IPS DF 19.7 (cell line): ENCODE measurements at regions not wholly inside any gene's neighbourhood (a gene's known extent, or its start where the extent isn't known, plus 50 kb on each side); places are given as distances from the start of the nearest gene placed in this dataset.

Experiments used
- DNase-seq: peaks from one replicate; pipeline ENCODE4 v3.0.0-alpha.2; 2013; ENCODE audit warnings: low read depth, low spot score

- DNase-seq, result no peak
These were observed 217.9 kb upstream of the BTG1 start for GRCh38 chr12:92363295-92364146.

GRCh38 chr12:92362785-92363184 lies 217.1 kb upstream of the BTG1 start:
- DNase-seq, result no peak

DNA sequence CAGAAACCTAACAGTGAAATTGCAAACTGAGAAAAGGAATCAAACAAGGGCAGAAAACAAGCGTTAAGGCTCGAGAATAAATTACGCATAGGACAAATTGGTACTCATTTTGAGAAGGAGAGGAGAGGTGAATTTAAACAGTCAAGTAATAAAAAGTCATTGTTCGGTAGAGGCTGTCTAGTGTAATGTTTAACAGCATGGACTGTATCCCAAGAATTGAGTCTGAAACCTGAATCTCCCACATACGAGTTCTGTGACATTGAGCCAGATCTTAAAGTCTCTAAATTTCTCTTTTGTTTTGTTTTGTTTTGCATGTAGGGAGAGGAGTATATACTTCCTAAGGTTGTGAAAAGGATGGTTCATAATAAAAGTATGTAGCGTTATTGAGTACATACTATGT lies 216.5 kb upstream of the BTG1 start:
- no peak for DNase-seq

- no peak for DNase-seq
These were observed 214.9 kb upstream of the BTG1 start for GRCh38 chr12:92360543-92360942.

DNA sequence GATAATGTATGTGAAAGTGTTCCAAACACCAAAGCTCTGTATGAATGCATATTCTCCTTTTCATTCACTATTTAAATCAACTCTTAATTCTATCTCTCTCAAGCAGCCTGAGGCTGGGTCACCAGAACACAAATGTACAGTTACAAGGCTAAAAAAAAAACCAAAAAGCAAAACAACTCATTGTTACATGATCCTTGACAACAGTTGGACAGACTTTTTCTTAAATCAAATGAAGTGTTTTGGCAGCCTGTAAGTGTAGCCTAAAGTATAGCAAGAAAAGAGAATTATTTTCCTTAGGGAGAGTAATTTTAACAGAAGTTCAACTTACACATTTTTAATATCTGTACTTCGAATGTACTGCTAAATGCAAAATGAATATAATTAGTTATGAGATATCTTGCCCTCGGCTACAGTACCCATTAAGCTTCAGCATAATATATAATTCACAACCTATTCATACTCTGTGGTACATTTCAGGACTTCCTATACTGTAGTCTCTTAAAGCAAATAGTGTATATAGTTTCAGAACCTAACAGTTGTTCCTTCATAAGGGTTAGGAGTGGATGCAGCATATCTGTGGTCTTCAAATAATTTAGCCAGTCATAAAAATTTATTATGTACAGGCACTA lies 214.0 kb upstream of the BTG1 start:
- DNase-seq, result no peak

DNA sequence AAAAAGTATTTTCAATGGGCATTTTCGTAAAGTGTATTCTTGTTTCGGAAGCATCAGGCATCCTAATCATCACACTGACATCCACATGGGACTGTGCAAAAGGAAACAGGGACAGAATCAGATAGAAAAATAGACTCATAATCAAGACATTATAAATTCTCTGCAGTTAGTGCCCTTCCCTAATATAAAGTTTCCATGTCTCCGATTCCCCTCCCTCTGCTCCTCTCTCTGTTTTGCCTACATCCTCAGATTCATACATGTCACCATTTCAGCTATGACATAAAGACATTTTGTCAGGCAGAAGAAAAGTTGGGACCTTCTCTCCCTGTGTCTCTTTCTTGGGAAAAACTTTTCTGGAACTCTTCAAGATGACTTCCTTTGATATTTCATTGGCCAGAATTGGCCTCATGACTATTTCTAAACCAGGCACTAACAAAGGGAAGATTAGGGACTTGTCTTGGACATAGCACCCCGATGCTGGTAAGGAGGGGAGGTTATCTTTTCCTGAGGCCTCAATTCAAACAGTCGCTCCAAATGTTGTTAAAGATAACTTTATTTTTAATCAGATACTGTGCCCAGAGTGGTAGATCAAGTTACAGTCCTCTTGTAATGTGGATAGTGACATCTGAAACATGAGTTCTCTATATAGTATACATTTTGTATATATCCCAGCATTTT lies 212.1 kb upstream of the BTG1 start:
- DNase-seq, result no peak

- no peak for DNase-seq
These were observed 210.8 kb upstream of the BTG1 start for GRCh38 chr12:92356425-92356824.

DNA sequence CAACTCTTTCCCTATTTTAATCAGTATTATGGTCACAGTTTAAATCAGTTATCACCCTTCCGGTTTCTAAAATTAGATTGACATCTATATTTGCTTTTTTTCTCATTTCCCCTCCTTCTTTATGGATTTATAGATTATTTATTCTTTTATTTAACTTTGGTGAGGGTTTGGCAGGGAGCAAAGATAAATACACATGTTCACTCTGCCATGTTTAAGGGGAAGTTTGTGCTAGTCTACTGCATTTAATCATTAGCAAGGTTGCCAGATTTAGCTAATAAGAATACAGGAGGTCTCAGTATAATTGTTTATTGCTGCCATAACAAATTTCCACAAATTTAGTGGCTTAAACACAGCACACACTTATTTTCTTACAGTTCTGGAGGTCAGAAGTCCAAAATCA lies 204.0 kb upstream of the BTG1 start:
- no peak for DNase-seq

DNA sequence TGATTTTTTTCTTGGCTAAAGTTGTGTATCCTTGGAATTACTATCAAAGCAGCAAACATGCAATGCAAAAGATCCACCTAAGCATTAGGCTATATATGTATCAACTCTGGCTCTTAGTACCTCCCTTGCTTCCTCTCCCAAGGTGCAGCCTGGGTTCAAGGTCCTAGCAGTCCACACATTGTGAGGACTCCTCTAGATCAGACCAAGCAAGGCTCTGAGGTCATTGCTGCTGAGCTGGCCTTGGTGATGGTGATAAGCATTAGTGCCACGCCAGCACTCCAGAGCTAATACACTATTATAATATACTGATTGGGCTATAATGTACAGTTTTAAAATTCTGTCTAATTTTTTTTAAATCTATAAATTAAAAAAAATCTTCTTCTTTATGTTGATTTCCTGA lies 196.9 kb upstream of the BTG1 start:
- no peak for DNase-seq

DNA sequence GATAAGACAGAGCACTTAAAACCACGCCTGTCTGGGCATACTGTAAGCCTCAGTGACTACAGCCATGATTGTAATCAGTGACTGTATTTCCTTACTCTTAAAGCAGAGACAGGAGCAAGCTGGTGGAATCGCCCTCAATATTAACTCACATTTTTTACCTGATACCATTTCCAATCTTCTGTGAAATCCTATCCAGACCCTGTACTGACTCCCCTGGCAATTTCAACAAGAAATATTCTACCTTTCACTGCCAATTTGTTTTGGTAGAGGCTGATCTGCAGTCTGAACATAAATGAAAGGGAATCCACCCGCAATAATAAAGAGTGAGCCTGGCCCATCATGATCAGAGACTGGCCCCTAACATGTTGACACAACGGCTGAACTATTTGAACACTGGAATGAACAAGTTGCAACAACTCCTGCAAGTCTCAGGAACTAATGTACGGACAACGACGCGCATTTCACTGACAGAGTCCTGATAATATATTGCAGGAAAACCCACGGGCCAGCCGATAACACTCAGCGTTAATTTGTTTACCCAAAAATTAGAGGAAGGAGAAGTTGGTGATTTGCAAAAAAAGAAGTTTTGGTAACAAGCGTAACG lies 195.5 kb upstream of the BTG1 start:
- DNase-seq, result no peak

DNA sequence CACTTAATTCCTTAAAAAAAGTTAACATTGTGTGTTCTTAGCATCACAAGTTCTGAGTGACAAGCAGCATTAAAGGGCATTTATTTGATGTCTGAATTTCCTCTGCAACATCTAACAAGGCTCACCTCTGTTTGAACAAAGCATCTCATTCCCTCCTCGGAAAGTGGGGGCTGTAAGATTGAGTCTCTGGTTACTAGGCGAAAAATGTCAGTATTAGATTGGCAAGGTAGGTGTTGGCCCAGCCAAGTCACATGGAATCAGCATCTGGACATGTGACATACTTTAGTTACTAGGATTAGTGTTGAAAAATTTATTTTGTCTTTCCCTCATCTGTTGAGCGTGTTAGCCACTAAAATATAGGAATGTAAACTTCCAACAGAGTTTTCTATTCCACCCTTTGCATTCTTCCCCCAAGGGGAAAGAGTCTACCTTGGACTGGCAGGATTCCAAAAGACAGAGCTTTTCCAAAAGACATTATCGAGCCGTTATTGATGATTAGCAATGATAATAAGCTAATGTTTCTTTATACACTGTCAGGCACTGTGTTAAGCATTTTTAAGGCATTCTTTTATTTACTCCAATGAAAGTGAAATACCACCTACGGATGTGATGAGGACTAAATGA lies 194.9 kb upstream of the BTG1 start:
- DNase-seq, result no peak

- no peak for DNase-seq
These were observed 194.4 kb upstream of the BTG1 start for GRCh38 chr12:92340003-92340402.

DNA sequence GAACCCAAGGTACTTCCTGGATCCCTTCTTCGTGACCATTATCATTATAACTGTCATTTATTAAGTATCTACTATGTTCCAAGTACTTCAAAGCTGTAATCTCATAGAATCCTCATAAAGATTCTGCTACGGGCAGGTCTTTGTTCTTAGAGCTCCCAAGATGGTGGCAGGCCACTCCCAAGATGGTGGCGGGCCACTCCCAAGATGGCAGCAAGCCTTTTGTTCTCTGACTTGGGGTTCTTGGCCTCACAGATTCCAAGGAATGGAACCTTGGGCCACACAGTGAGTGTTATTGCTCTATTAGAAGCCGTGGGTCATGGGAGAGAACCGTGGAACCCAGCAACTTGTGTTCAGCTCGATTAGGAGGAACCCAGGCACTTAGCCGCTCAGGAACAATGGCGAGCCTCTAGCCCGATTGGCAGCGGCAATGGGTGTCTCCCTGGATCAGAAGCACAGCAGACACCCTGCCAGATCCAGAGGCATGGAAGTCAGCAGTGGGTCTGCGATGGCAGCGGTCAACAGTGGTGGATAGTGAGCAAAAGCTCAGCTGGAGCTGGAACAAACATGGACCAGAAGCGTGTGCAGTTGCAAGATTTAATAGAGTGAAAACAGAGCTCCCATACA lies 193.7 kb upstream of the BTG1 start:
- DNase-seq, result no peak

DNA sequence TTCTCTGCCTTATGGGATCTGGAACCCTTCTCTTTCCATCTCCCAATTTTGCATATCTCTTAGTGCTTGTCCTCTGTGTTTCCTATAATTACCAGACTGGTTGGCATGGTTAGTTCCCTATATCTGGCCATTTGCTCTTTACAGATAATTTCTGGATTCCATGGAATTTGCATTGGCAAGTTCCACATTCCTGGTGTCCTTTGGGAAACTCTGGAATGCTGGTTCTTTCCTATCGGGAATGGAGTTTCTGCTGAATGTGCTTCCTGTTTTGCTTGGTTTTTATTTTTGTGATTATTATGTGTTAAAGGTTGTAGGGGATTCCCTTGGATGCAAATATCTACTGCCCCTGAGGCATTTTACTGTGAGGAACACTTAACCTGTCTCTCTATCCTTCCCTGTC lies 193.0 kb upstream of the BTG1 start:
- DNase-seq, result no peak

- no peak for DNase-seq
These were observed 192.5 kb upstream of the BTG1 start for GRCh38 chr12:92338102-92338501.

DNA sequence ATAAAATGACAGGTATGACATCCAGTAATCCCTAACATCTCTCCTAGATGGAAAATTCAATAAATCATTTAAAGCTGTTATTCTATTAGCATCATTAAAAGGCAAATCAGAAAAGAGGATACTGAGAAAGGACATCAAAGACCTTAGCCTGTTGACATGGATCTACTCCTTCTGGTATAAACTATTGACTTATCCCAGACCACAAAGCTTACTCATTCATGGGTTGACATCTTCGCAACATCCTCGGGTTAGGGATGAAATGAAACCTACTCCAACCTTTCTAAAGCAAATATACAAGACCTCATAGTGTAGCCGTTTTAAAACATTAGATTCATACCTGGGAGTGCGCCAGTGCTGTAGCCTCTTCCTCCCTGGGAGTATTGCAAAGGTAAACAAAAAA lies 191.5 kb upstream of the BTG1 start:
- no peak for DNase-seq

DNA sequence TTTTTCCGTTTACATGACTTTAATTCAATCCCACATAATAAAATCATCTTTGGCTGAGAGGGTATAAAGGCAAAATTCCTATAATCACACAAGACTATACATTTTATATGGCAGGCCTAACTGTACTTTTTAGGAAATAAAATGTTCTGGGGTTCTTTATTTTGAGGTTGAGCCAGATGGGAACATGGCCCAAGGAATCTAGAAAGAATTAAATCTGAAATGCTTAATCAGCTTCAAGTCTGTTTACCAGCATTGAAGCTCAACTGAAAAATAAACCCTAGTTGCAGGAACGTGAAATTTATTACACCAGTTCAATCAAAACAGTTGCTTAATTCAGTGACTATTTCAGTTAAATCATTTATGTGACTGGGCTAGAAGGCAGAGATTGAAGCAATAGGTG lies 191.0 kb upstream of the BTG1 start:
- DNase-seq, result no peak

DNA sequence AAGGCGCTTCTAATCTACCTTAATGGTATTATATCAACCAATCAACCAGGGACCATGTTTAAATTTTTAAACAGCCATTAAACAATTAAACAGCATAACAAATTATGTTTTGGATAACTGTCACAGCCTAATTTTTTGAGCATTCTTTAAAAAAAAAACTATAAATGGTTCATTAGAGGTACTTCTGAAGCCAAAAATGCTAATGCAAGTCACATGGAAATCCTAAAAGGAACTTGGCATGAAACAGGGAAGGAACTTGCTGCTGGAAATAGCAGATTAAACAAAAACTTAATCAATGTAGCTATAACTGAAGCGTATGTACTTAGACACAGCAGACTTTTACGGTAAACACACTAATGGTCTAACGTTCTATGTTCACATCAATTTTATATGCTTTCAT lies 190.2 kb upstream of the BTG1 start:
- DNase-seq, result no peak

- DNase-seq, result no peak
These were observed 188.9 kb upstream of the BTG1 start for GRCh38 chr12:92334552-92334951.

DNA sequence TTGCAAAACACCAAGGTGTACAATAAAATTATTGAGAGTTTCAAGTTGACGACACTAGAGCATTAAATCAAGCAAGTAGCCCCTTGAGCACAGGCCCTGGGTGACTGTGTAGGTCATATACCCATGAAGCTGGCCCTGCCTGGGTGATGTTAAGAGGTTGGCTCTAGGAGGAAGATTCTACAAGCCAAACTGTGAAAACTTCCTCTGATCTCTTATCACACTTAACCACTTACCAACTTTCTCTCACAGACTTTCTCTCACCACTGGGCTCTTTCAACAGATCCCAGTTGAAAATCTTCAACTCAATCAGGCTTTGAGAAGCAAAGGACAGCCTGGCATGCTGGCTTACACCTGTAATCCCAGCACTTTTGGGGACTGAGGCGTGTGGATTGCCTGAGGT lies 186.9 kb upstream of the BTG1 start:
- no peak for DNase-seq

DNA sequence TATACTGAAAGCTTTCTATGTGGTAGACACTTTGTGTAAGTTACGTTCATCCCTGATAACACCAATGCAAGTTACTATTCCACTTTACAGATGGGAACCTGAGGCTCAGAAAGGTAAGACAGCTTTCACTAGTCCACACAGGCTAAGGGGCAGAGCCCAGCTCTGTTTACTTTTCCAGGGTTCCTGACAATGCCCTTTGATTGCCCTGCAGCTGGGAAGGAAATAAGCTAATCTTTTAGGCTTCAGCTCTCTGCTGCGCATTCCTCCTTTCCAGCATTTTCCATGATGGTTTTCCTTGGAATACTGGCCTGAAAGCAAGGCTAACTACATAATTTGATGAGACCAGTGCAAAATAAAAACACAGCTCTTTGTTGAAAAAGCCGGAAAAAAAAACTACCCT lies 185.7 kb upstream of the BTG1 start:
- no peak for DNase-seq

GRCh38 chr12:92330654-92331053 lies 185.0 kb upstream of the BTG1 start:
- no peak for DNase-seq
